Colon (tissue), 2 donors: ENCODE measurements at regions not wholly inside any gene's neighbourhood (a gene's known extent, or its start where the extent isn't known, plus 50 kb on each side); places are given as distances from the start of the nearest gene placed in this dataset.
"Not testable (repeated sequence)": the region's sequence is repeated elsewhere in the genome, so short reads cannot be mapped to it uniquely, and the experiment has no call there.

Source experiments
- FAIRE-seq: peaks from 2 replicates; lab custom pipeline; 2012; peaks lifted over from hg19 to GRCh38; lab: Jason Lieb, UNC
- donor health status: control.
- donor health status: control.

- FAIRE-seq: no peak
These were observed 446.6 kb downstream of the KCNJ18 start for GRCh38 chr17:22138861-22139469.

- FAIRE-seq: no peak
These were observed 449.8 kb downstream of the KCNJ18 start for GRCh38 chr17:22142091-22142490.

- FAIRE-seq: no peak
These were observed 453.4 kb downstream of the KCNJ18 start for GRCh38 chr17:22145605-22146178.

DNA sequence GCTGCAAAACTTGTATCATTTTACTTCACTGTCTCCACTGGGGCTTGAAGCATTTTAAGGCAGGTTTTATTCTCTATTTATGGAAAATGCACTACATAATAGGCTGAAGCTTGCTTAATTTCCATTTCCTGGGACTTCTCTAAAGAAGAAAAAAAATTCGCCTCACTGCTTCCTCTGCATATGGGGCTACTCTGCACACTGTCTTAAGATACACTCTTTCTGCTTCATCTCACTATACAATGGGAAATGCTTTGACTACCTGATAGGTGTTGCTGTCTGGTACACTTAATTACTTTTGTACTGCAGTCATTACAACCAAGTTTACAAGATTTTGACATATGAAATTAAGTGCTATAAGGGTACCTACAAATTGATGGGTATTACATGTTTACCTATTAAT, 466.0 kb downstream of the KCNJ18 start:
- no peak for FAIRE-seq

DNA sequence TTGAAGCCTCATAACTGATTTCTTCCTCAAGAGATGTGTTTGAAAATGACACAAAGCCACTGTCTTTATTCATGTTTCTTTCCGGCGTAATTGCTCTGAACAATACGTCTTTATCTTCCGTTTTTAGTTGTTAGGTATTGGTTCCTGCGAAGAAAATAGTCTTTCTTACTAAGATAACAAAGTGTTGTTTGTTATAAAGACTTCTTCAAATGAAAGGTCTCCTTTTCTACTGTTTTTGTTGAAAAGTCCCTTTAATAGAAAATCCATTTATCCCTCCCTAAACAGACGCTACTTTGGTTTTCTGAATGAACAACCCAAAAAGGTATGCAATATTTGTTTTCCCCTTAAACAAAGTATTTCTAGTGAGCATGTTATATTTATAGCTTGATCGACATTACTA, 469.1 kb downstream of the KCNJ18 start:
- no peak for FAIRE-seq

DNA sequence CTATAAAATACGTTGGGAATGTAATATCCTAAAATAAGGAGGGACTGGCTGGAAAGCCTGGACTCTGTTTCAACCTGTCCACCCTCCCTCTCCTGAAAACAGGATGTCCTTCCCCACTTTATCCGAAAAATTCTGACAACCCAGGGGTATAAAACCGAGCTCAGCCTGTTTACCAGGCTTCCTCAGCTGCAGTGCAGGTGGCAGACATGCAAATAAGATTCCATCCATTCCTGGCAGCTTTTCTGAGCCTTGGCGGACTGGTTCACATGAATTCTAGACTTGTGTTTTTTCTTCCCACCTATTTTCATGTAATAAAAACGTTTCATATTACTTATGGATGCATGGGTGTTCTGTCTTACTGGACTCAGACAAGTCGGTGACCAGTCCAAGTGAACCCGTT, 479.3 kb downstream of the KCNJ18 start:
- FAIRE-seq: no peak

DNA sequence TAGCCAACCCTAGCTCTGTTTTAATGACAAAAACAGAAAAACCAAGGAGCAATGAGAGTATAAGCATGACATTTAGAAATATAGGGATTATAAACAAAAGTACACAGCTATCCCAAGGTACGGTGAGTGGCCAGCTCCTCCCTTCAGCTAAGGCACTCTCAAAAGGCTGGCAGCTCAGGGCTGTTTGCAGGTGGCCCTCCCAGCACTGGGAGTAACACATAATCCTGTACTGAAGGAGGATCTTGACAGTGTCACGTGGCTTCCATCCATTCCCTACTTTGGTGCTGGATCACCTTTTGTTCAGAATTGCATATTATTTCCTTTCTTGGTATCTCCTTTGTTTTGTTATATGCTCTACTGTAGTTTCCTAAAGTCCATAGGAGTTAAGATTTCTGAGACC, 500.8 kb downstream of the KCNJ18 start:
- no peak for FAIRE-seq

GRCh38 chr17:22200187-22200586, 507.9 kb downstream of the KCNJ18 start:
- FAIRE-seq: not testable (repeated sequence)

DNA sequence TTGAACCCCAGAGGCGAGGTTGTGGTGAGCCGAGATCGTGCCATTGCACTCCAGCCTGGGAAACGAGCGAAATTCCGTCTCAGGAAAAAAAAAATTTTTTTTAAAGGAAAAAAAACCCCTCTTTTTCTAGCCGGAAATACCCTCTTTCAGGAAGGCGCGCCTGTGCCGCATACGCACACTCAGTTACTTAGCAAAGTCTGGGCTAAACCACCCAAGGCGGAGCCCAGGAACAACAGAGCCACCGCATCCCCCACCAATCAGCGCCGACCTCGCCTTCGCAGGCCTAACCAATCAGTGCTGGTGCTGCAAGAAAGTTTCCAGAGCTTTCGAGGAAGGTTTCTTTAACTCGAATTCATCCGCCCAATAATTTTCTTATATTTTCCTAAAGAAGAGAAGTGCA, 510.4 kb downstream of the KCNJ18 start:
- FAIRE-seq: no peak

DNA sequence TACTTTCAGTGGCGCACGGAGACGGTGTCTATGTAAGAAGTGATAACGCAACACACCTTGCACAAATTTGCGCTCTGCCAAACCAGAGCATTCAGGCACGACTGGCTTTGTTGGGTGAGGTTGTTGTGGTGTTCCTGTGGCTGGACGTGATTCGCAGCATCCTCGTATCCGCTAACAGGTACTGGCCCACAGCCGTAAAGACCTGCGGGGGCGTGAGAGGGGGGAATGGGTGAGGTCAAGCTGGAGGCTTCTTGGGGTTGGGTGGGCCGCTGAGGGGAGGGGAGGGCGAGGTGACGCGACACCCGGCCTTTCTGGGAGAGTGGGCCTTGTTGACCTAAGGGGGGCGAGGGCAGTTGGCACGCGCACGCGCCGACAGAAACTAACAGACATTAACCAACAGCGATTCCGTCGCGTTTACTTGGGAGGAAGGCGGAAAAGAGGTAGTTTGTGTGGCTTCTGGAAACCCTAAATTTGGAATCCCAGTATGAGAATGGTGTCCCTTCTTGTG, 510.9 kb downstream of the KCNJ18 start:
- FAIRE-seq: no peak

- not testable (repeated sequence) for FAIRE-seq
These were observed 511.8 kb downstream of the KCNJ18 start for GRCh38 chr17:22204076-22204475.

DNA sequence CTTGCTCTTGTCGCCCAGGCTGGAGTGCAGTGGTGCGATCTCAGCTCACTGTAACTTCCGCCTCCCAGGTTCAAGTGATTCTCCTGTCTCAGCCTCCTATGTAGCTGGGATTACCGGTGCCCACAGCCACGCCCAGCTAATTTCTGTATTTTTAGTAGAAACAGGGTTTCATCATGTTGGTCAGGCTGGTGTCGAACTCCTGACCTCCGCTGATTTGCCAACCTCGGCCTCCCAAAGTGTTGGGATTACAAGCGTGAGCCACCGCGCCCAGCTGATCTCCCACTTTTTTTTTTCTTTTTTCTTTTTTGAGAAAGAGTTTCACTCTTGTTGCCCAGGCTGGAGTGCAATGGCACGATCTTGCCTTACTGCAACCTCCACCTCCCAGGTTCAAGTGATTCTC, 517.9 kb downstream of the KCNJ18 start:
- FAIRE-seq: not testable (repeated sequence)

- not testable (repeated sequence) for FAIRE-seq
These were observed 520.8 kb downstream of the KCNJ18 start for GRCh38 chr17:22213169-22213568.

DNA sequence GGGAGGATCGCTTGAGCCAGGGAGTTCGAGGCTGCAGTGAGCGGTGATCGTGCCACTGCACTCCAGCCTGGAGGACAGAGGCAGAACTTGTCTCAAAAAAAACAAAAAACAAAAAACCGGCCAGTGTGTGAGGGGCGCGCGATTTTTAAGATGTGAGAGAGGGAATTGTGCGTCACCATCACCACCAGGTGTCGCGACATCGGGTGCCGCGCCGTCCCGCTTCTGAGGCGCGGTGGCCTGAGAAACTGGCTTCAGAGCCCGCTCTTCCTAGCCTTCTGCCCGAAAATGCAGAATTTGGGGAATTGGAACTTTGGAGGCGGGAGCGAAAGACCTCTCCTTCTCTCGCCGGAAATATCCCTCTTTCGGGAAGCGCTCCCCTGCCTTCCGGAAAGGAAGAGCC, 524.8 kb downstream of the KCNJ18 start:
- FAIRE-seq: no peak

- FAIRE-seq: no peak
These were observed 529.0 kb downstream of the KCNJ18 start for GRCh38 chr17:22221344-22221743.

- not testable (repeated sequence) for FAIRE-seq
These were observed 534.2 kb downstream of the KCNJ18 start for GRCh38 chr17:22226477-22226876.

DNA sequence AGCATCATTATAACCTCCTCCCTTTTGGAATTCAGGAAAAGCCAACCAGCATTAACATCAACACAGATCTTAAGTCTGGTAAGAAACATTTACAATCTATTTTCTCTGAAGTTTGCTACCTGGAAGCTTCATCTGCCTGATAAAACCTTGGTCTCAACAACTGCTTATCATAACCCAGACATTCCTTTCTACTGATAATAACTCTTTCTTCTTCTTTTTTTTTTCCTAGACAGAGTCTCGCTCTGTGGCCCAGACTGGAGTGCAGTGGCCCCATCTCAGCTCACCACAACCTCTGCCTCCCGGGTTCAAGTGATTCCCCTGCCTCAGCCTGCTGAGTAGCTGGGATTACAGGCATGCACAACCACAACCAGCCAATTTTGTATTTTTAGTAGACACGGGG, 534.6 kb downstream of the KCNJ18 start:
- not testable (repeated sequence) for FAIRE-seq

DNA sequence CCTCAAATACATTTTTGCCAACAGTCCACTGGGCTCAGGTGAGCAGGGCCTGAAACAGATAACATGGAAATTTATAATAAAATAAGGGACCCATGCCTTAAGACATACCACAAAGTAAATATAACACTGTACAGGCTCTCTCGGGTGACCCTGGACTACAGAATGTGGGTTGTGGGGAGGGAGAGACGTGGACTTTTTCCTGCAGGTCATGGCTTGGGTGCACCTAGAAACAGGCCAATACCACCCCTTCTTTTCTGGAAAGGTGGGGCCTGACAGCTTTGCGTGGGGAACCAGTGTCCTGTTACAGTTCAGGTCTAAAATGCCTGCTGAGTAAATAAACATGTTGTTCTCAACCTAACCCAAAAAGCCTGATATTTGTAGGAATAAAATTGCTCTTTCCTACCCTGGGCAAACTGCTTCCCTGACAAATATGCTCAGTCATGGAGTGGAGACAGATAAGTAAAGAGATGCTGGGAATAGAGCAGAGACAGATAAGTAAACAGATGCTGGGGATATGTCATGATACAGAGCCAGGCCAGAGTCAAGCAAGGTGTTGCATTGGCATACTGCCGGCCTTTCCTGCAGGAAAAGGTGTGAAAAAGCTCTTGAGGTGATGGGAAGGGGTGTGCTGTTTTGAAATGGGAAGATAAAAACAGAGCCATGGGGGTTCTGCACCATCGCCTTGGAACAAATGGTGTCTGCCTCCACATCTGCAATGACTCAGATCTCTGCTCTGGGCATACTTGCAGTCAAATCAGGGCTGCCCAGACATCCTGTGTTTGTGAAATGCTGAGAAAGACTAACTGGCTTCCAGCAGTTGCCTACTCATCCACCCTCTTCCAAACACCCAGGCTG, 535.6 kb downstream of the KCNJ18 start:
- not testable (repeated sequence) for FAIRE-seq

DNA sequence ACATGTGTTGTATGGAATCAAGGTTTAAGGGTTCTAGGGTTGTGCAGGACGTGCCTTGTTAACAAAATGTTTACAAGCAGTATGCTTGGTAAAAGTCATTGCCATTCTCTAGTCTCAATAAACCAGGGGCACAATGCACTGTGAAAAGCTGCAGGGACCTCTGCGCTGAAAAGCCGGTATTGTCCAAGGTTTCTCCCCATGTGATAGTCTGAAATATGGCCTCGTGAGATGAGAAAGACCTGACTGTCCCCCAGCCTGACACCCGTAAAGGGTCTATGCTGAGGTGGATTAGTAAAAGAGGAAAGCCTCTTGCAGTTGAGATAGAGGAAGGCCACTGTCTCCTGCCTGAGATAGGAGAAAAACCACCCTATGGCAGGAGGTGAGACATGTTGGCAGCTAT, 537.5 kb downstream of the KCNJ18 start:
- not testable (repeated sequence) for FAIRE-seq

- no peak for FAIRE-seq
These were observed 541.1 kb downstream of the KCNJ18 start for GRCh38 chr17:22233382-22233781.

DNA sequence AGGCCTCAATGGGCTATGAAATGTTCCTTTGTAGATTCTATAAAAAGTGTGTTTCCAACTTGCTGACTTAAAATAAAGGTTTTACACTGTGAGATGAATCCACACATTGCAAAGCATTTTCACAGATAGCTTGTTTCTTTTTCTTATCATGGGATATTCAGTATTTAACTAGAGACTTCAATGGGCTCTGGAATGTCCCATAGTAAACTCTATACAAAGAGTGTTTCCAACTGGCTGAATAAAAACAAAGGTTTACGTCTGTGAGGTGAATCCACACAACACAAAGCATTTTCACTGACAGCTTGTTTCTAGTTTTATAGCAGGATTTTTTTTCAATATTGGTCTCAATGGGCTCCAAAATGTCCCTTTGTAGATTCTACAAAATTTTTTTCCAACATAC, 550.1 kb downstream of the KCNJ18 start:
- FAIRE-seq: no peak

DNA sequence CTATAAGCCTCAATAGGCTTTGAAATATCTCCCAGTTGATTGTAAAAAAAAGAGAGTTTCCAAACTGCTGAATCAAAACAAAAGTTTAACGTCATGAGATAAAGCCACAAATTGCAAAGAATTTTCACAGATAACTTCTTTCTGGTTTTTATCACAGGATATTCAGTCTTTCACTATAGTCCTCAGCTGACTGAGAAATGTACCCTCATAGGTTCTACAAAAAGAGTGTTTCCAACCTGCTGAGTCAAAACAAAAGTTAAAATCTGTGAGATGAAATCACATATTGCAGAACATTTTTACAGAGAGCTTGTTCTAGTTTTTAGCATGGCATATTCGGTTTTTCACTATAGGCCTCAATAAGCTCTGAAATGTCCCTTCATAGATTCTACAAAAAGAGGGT, 559.2 kb downstream of the KCNJ18 start:
- no peak for FAIRE-seq

DNA sequence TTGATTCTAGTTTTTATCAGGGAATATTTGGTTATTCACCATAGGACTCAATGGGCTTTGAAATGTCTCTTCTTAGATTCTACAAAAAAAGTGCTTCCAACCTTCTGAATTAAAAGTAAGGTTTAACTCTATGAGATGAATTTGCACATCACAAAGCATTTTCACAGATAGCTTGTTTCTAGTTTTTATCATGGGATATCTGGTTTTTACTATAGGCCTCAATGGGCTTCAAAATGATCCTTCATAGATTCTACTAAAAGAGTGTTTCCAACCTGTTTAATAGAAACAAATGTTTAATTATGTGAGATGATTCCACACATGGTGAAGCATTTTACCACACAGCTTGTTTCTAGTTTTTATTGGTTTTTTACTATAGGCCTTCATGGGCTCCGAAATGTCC, 560.7 kb downstream of the KCNJ18 start:
- FAIRE-seq: no peak
